ENCODE measurements at regions not wholly inside any gene's neighbourhood (a gene's known extent, or its start where the extent isn't known, plus 50 kb on each side); places are given as distances from the start of the nearest gene placed in this dataset.

DNA sequence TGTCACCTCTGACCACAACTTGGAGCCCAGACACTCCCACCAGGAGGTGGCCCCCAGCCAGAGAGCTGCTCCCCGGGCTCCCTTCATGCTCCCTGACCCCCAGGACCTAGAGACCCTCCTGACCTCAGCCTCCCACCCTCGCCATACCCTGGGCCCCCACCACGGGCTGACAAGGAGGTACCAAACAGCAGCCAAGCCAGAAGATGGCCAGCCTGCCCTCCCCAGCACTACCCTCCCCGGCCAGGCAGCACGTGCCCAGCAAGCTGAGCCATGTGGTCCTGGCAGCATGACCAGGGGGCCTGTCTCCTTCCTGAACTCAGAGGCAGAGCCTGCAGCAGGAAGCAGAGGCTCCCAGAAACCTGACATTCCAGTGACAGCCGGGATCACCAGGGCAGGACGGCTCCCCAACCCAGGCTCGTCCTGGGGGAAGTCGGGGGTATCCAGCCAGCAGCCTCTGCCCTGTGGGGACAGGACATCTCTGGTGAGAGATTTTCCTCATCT is 69.4 kb upstream of the GPC1 start:
- Histone ChIP-seq H3K4me1 (ENCODE audit: control insufficient read depth in 5 of 5, insufficient read depth in 5 of 5, low read length in 5 of 5) (peaks cover 0 to 15% (median 7%) of the 10 kb centered on the region in 5 donors), H3K9me3 (ENCODE audit: control insufficient read depth in 4 of 4, insufficient read depth in 3 of 4, low read length in 3 of 4) (peaks cover 0 to 5% (median 2%) of the 10 kb centered on the region in 4 donors), H3K27ac (ENCODE audit: low read depth in 1 of 2, low read length in 1 of 2) (no peak overlapping the region), H3K4me3 (no peak overlapping the region), H3K9ac (ENCODE audit: insufficient read depth in 1 of 2, low read length in 2 of 2) (no peak overlapping the region), H3K36me3 (ENCODE audit: control insufficient read depth in 4 of 4, insufficient read depth in 4 of 4, low read length in 4 of 4) (no peaks in the 10 kb centered on the region), H3K27me3 (ENCODE audit: control insufficient read depth in 3 of 3, insufficient read depth in 3 of 3, low read length in 2 of 3) (no peaks in the 10 kb centered on the region)
- 61 to 65% methylated on average over 9 of the region's 9 CpGs for WGBS, 2 donors
- TF ChIP-seq CTCF (IDR thresholded peaks at IDR 0.05; ENCODE audit: control extremely low read depth, extremely low read depth): no peak
- no peak for ATAC-seq (ENCODE audit: insufficient read depth, low FRiP score)
- DNase-seq: no peak

- DNase-seq: no peak
- no peak overlapping the region for H3K4me3 ChIP-seq
- 94 to 95% methylated on average over 19 of the region's 19 CpGs for WGBS, 2 donors
These were observed 68.6 kb upstream of the GPC1 start for GRCh38 chr2:240366901-240367300.

GRCh38 chr2:240367721-240368120 is 67.7 kb upstream of the GPC1 start:
- H3K4me3 ChIP-seq: no peak overlapping the region
- peaks cover 0 to 17% (median 13%) of the 10 kb centered on the region in 5 donors for H3K4me1 ChIP-seq (ENCODE audit: control insufficient read depth in 5 of 5, insufficient read depth in 5 of 5, low read length in 5 of 5)
- no peaks in the 10 kb centered on the region for H3K36me3 ChIP-seq (ENCODE audit: control insufficient read depth in 4 of 4, insufficient read depth in 4 of 4, low read length in 4 of 4)
- no peak overlapping the region for H3K27ac ChIP-seq (ENCODE audit: low read depth in 1 of 2, low read length in 1 of 2)
- H3K9me3 ChIP-seq (ENCODE audit: control insufficient read depth in 4 of 4, insufficient read depth in 3 of 4, low read length in 3 of 4): no peaks in the 10 kb centered on the region
- ATAC-seq (ENCODE audit: insufficient read depth, low FRiP score): no peak
- no peak for TF ChIP-seq CTCF (IDR thresholded peaks at IDR 0.05; ENCODE audit: control extremely low read depth, extremely low read depth)
- 91 to 96% methylated on average over 15 of the region's 15 CpGs for WGBS, 2 donors
- no peak for DNase-seq
- H3K9ac ChIP-seq (ENCODE audit: insufficient read depth in 1 of 2, low read length in 2 of 2): no peak overlapping the region
- H3K27me3 ChIP-seq (ENCODE audit: control insufficient read depth in 3 of 3, insufficient read depth in 3 of 3, low read length in 2 of 3): no peaks in the 10 kb centered on the region

More at GRCh38 chr2:240366901-240367300, 68.6 kb upstream of the GPC1 start:
- no peaks in the 10 kb centered on the region for H3K9me3 ChIP-seq (ENCODE audit: control insufficient read depth in 4 of 4, insufficient read depth in 3 of 4, low read length in 3 of 4)
- H3K9ac ChIP-seq (ENCODE audit: insufficient read depth in 1 of 2, low read length in 2 of 2): no peak overlapping the region
- ATAC-seq (ENCODE audit: insufficient read depth, low FRiP score): no peak
- no peak overlapping the region for H3K27ac ChIP-seq (ENCODE audit: low read depth in 1 of 2, low read length in 1 of 2)
- no peaks in the 10 kb centered on the region for H3K27me3 ChIP-seq (ENCODE audit: control insufficient read depth in 3 of 3, insufficient read depth in 3 of 3, low read length in 2 of 3)
- TF ChIP-seq CTCF (IDR thresholded peaks at IDR 0.05; ENCODE audit: control extremely low read depth, extremely low read depth): no peak
- no peaks in the 10 kb centered on the region for H3K36me3 ChIP-seq (ENCODE audit: control insufficient read depth in 4 of 4, insufficient read depth in 4 of 4, low read length in 4 of 4)
- peaks cover 0 to 17% (median 8%) of the 10 kb centered on the region in 5 donors for H3K4me1 ChIP-seq (ENCODE audit: control insufficient read depth in 5 of 5, insufficient read depth in 5 of 5, low read length in 5 of 5)

- Histone ChIP-seq H3K9me3 (ENCODE audit: control insufficient read depth in 4 of 4, insufficient read depth in 3 of 4, low read length in 3 of 4) (no peaks in the 10 kb centered on the region), H3K4me1 (ENCODE audit: control insufficient read depth in 5 of 5, insufficient read depth in 5 of 5, low read length in 5 of 5) (peaks cover 0 to 17% (median 13%) of the 10 kb centered on the region in 5 donors), H3K27ac (ENCODE audit: low read depth in 1 of 2, low read length in 1 of 2) (peak overlapping the region; percentile 20 to 76), H3K4me3 (no peak overlapping the region), H3K36me3 (ENCODE audit: control insufficient read depth in 4 of 4, insufficient read depth in 4 of 4, low read length in 4 of 4) (no peaks in the 10 kb centered on the region), H3K9ac (ENCODE audit: insufficient read depth in 1 of 2, low read length in 2 of 2) (no peak overlapping the region), H3K27me3 (ENCODE audit: control insufficient read depth in 3 of 3, insufficient read depth in 3 of 3, low read length in 2 of 3) (no peaks in the 10 kb centered on the region)
- ATAC-seq (ENCODE audit: insufficient read depth, low FRiP score): no peak
- TF ChIP-seq CTCF (IDR thresholded peaks at IDR 0.05; ENCODE audit: control extremely low read depth, extremely low read depth): no peak
- no peak for DNase-seq
- WGBS, 2 donors: 71 to 73% methylated on average over 15 of the region's 15 CpGs
These were observed 66.6 kb upstream of the GPC1 start for GRCh38 chr2:240368781-240369331.

Data from lung (tissue), 11 donors.